Hepatocyte (in vitro differentiated cells): ENCODE measurements at regions not wholly inside any gene's neighbourhood (a gene's known extent, or its start where the extent isn't known, plus 50 kb on each side); places are given as distances from the start of the nearest gene placed in this dataset.
"Not testable (repeated sequence)": the region's sequence is repeated elsewhere in the genome, so short reads cannot be mapped to it uniquely, and the experiment has no call there.

Source experiments
- CTCF ChIP-seq: fragments of 200-600 bp; sonication (generic); IDR thresholded peaks from 2 replicates; pipeline ENCODE4 v1.5.1; 2016; ENCODE audit warnings: antibody characterized with exemption, mild to moderate bottlenecking; ENCODE audit not compliant: poor library complexity
- EZH2phosphoT487 ChIP-seq: fragments of 200-600 bp; sonication (generic); IDR thresholded peaks from one replicate; pipeline ENCODE4 v1.6.1; 2018; ENCODE audit warnings: antibody characterized with exemption, mild to moderate bottlenecking, low read depth, moderate library complexity; ENCODE audit not compliant: unreplicated experiment, severe bottlenecking

- not testable (repeated sequence) for TF ChIP-seq CTCF, EZH2phosphoT487
Observed at GRCh38 chr1:219839595-219839994, 88.8 kb downstream of the SLC30A10 start.
